ES-I3 (cell line): ENCODE measurements at regions not wholly inside any gene's neighbourhood (a gene's known extent, or its start where the extent isn't known, plus 50 kb on each side); places are given as distances from the start of the nearest gene placed in this dataset.

Source experiments
- H3K36me3 ChIP-seq: 2 replicates; pipeline ENCODE4 v1.6.1; 2013; ENCODE audit warnings: mild to moderate bottlenecking, low read length, control low read depth, moderate library complexity; ENCODE audit not compliant: insufficient read depth
- H3K4me1 ChIP-seq: 2 replicates; pipeline ENCODE4 v1.6.1; 2013; ENCODE audit warnings: mild to moderate bottlenecking, control low read depth, low read length; ENCODE audit not compliant: insufficient read depth
- H3K9ac ChIP-seq: 2 replicates; pipeline ENCODE4 v1.6.1; 2013; ENCODE audit warnings: low read depth, mild to moderate bottlenecking, low read length, moderate library complexity
- H3K9me3 ChIP-seq: 2 replicates; pipeline ENCODE4 v1.6.1; 2013; ENCODE audit warnings: mild to moderate bottlenecking, low read length, moderate library complexity; ENCODE audit not compliant: control insufficient read depth, insufficient read depth

DNA sequence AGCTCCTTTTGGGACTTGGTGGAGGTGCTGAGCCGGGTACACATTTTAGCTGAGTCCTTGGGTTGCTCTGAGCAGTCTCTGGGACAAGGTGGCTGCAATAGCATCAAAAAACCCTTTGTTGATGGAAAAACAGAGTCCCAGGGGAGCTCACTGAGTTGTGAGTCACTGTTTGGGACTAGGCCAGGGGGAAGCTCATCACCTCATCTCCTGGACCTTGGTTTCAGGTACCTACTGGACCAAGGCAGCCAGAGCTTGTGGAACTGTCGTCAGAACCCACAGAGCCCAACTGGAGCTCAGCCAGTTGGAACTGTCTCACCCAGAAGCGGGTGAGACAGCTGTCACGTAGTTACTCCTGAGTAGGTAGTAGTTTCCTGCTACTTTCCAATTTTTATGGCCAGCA is 146.7 kb downstream of the HLX start:
- Histone ChIP-seq H3K4me1 (no peaks in the 10 kb centered on the region), H3K9ac (no peak overlapping the region), H3K36me3 (no peaks in the 10 kb centered on the region), H3K9me3 (no peaks in the 10 kb centered on the region)

DNA sequence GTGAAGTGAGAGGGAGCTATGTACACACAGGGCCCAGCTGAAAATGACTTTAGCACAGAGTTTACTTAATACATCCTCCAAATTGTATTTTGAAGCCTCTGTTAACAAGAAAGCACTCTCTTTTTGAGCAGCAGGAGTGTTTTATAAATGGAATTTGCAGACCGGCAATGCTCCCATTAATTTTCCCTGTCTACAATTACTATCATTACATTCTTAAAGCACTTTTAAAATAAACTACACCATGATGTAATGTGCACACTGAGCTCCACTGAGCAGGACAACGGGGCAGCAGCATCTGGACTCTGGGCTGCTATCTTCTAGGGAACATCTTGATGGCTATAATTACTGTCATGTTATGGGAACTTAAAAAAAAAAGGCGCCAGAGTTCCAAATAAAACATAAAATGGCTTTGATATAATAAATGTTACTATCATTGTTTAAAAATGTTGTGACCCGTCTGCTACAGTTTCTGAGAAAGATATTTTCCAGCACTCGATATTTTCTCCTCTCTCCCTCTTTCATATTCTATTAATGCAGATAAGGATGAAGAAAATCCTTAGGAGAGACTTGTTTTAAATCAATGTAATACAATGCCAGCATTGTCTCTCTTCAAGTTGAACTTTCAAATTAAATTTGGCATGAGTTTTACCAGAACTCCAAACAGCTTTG is 150.9 kb downstream of the HLX start:
- Histone ChIP-seq H3K9me3 (no peaks in the 10 kb centered on the region), H3K36me3 (no peaks in the 10 kb centered on the region), H3K4me1 (peaks cover 2% of the 10 kb centered on the region; the same call in 1 of the 2 replicates), H3K9ac (no peak overlapping the region)

DNA sequence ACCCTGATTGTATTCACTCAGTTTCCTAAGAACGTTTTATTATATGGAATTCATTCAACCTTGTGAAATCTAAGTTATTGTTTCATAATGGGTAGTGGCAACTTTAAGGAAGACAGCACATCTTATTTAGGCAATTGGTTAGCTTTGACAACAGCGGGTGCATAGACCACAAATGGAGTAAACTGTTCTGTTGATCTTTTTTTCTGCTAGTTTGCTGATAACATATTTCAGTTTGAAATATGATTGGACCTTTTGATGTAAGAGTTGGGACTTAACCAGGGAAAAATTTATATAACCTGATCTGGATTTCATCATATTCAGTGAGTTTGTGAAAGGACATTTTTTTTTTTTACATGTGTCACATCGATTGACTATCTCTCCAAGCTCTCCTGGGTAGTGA is 151.7 kb downstream of the HLX start:
- Histone ChIP-seq H3K4me1 (peaks cover 9% of the 10 kb centered on the region), H3K9ac (no peak overlapping the region), H3K9me3 (no peaks in the 10 kb centered on the region), H3K36me3 (no peaks in the 10 kb centered on the region)

GRCh38 chr1:221031458-221032203 is 152.4 kb downstream of the HLX start:
- H3K9me3 ChIP-seq = no peaks in the 10 kb centered on the region
- no peak overlapping the region for H3K9ac ChIP-seq
- peaks cover 14% of the 10 kb centered on the region for H3K4me1 ChIP-seq
- no peaks in the 10 kb centered on the region for H3K36me3 ChIP-seq

DNA sequence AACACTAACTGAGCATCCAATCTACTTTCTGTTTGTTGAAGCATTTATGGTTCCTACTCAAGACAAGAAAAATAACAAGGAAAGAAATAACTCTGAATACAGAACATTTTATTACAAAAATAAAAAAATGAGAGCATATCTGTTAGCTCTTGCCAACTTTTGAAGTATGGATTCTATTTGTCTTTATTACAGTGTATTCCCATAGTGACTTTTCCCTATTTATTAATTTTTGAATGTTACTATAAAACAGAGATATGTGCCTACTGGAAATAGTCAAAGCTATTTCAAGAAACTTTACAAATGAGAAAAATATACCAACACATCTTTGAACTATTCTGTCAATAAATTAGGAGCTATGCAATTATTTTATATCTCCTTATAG is 153.0 kb downstream of the HLX start:
- H3K9ac ChIP-seq = no peak overlapping the region
- H3K4me1 ChIP-seq = peaks cover 14% of the 10 kb centered on the region
- no peaks in the 10 kb centered on the region for H3K9me3 ChIP-seq
- H3K36me3 ChIP-seq = no peaks in the 10 kb centered on the region

DNA sequence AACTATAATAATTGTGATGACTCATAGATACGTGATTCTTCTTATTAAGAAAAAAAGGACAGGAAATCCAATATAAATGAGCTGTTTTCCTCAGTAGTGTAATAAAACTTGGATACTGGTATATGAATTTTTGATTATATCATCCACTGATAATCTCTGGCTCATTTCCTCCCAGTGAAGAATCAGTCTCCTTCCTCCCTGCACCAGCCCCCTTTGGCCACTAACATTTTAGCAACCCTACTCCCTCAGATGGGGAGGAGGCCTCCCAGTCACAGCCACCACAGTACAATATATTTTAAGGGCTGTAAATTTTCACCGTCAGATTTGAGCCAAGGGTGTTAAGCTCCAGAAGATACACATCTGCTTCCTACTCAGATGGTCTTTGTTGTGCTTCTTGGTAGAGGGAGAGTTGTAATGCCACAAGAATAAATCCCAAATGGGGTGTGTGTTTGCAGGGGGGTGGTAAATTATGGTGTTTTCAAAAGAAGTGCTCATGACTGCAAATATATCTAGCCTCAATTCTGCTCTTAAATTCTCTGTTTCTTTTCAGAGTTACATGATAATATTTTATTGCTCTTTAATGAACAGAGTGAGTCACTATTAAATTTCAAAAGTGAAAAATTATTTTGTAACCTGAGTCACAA is 153.5 kb downstream of the HLX start:
- Histone ChIP-seq H3K4me1 (peaks cover 14% of the 10 kb centered on the region), H3K36me3 (no peaks in the 10 kb centered on the region), H3K9ac (no peak overlapping the region), H3K9me3 (no peaks in the 10 kb centered on the region)

- Histone ChIP-seq H3K36me3 (no peaks in the 10 kb centered on the region), H3K9me3 (no peaks in the 10 kb centered on the region), H3K4me1 (peaks cover 14% of the 10 kb centered on the region), H3K9ac (peak overlapping the region; percentile 12; the same call in 1 of the 2 replicates)
Measured at GRCh38 chr1:221035662-221036153, 156.5 kb downstream of the HLX start.

DNA sequence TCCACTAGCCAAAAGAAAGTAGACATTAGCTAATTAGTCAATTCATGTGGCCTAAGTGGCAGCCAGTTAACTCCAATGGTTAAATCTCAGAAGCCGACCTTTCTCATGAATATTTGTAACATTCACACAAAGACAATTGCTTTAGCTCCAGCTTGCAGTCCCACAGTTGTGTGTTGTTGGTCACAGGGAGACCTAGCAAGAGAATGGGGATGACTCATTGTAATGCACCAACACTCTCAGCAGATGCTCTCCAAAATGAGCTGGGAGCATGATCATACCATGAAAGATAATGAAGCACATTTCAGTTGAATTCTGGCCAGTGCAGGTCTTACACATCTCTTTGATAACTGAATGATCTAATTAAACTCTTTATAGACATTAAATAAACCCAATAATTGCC is 160.4 kb downstream of the HLX start:
- Histone ChIP-seq H3K9ac (no peak overlapping the region), H3K4me1 (peaks cover 14% of the 10 kb centered on the region), H3K36me3 (no peaks in the 10 kb centered on the region), H3K9me3 (no peaks in the 10 kb centered on the region)

GRCh38 chr1:221040101-221040500 is 160.9 kb downstream of the HLX start:
- no peaks in the 10 kb centered on the region for H3K9me3 ChIP-seq
- peaks cover 12% of the 10 kb centered on the region for H3K4me1 ChIP-seq
- H3K9ac ChIP-seq = no peak overlapping the region
- H3K36me3 ChIP-seq = no peaks in the 10 kb centered on the region

DNA sequence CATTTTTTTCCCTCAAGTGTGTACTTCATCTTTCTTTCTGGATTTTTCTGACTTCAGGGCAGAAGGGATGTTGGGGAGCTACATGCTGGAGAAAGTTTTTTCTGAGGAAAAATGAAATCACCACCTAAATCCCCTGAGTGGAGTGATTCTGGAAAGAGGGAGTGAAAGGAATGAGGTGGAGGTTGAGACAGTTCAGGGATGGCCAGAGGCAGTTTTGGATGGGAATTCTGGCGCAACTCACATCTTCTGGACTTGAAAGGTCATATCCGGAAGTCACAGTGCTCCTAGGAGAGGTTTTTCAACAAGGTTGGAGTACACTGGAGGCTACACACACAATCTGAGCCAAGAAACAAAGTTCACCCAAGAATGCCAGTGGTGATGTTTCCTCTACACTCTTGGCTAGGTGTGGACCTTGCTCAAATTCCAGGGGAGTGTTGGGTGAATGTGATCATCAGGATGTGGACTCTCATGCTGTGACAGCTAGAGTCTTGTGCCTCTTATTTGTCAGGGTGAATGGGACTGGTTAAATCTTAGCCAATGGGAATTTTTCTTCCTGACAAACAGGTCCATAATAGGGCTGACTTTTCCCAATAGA is 161.5 kb downstream of the HLX start:
- H3K36me3 ChIP-seq = no peaks in the 10 kb centered on the region
- H3K4me1 ChIP-seq = peaks cover 6% of the 10 kb centered on the region
- H3K9me3 ChIP-seq = no peaks in the 10 kb centered on the region
- H3K9ac ChIP-seq = no peak overlapping the region

- H3K9me3 ChIP-seq = no peaks in the 10 kb centered on the region
- 0 out of 2 replicates have a peak, but pooled peaks cover 4% of the 10 kb centered on the region for H3K4me1 ChIP-seq
- H3K9ac ChIP-seq = no peak overlapping the region
- no peaks in the 10 kb centered on the region for H3K36me3 ChIP-seq
Measured at GRCh38 chr1:221044538-221044937, 165.3 kb downstream of the HLX start.

DNA sequence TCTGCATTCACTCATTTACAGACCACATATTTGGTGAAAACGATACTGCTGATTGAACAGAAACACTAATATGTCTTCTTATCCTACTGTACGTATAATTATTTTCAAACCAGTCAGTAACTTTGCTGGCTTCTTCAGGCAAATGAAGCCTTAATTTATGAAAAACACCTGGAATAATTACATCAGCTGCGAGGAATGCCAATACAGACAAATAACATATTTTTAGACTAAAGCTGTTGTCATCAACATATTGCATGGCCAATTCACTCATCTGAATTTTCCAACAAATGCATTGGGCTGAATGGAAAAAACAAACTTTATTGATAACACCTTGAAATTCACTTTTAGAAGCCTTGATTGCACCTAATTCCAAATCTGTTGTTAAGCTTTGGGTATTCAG is 165.9 kb downstream of the HLX start:
- no peaks in the 10 kb centered on the region for H3K36me3 ChIP-seq
- 0 out of 2 replicates have a peak, but pooled peaks cover 4% of the 10 kb centered on the region for H3K4me1 ChIP-seq
- H3K9ac ChIP-seq = no peak overlapping the region
- no peaks in the 10 kb centered on the region for H3K9me3 ChIP-seq

DNA sequence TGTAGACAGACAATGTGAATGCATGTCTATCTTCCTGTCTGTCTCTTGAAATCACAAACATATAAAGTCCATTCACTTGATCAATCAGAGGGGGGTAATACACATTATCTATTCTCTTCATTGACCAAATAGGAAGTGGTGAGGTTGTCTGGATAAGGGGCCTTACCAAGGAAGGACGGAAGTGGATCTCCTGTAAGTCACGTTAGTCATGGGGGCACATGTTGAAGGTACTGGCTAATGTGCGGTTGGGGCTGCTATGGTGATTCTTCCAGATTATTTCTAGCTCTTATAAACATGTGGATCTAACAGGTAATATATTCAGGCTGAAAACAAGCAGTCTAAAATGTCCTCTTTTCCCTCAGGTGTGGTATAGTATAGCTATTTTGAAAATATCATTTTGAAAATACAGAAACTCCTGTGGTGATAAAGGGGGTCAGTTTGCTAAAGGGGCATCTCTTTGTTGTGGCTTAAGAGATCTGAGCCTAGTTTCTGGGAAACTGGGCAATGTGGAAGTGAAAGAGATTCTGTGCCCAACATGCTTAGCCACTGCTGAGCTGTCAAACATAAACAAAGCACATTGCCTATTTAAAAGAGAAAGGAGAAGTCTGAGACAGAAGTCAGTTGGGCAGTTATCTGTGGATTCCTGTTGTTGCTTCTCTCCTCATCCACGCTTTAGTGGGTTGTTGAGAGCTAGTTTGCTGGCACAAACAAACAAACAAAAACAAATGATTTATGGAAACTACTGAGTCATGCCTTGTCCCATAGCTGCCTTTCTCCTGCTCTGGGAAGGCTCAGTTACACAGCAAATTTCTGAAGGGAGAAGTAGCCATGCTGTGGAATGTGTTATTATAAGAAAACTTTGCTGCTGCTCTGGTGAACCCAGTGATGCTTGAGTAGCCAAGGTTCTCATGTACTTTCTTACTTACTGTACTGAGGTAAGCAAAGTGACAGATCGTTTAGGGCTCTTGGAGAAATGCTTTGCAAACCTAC is 166.9 kb downstream of the HLX start:
- no peaks in the 10 kb centered on the region for H3K36me3 ChIP-seq
- H3K9ac ChIP-seq = no peak overlapping the region
- 0 out of 2 replicates have a peak, but pooled peaks cover 4% of the 10 kb centered on the region for H3K4me1 ChIP-seq
- no peaks in the 10 kb centered on the region for H3K9me3 ChIP-seq
